ENCODE measurements at regions not wholly inside any gene's neighbourhood (a gene's known extent, or its start where the extent isn't known, plus 50 kb on each side); places are given as distances from the start of the nearest gene placed in this dataset.
"Not testable (repeated sequence)": the region's sequence is repeated elsewhere in the genome, so short reads cannot be mapped to it uniquely, and the experiment has no call there.

GRCh38 chr9:85163825-85164224, 494.3 kb downstream of the NTRK2 start:
- Histone ChIP-seq H3K27me3 (ENCODE audit: control insufficient read depth, insufficient read depth, low read length) (no peaks in the 10 kb centered on the region), H3K4me2 (ENCODE audit: low read length) (no peak overlapping the region), H3K36me3 (ENCODE audit: insufficient read depth, low read length) (no peaks in the 10 kb centered on the region), H3K4me3 (ENCODE audit: low read length) (no peak overlapping the region), H3K9ac (ENCODE audit: low read depth, low read length) (no peak overlapping the region), H3K4me1 (ENCODE audit: control insufficient read depth, insufficient read depth, low read length) (no peaks in the 10 kb centered on the region), H3K9me3 (replicated peaks; ENCODE audit: low read length) (no peaks in the 10 kb centered on the region)

- Histone ChIP-seq H3K9ac (ENCODE audit: low read depth, low read length) (no peak overlapping the region), H3K9me3 (replicated peaks; ENCODE audit: low read length) (no peaks in the 10 kb centered on the region), H3K4me2 (ENCODE audit: low read length) (no peak overlapping the region), H3K4me1 (ENCODE audit: control insufficient read depth, insufficient read depth, low read length) (no peaks in the 10 kb centered on the region), H3K27me3 (ENCODE audit: control insufficient read depth, insufficient read depth, low read length) (no peaks in the 10 kb centered on the region), H3K36me3 (ENCODE audit: insufficient read depth, low read length) (no peaks in the 10 kb centered on the region), H3K4me3 (ENCODE audit: low read length) (no peak overlapping the region)
Measured at GRCh38 chr9:85163415-85163814, 493.9 kb downstream of the NTRK2 start.

GRCh38 chr9:85162822-85163221, 493.3 kb downstream of the NTRK2 start:
- Histone ChIP-seq H3K4me3 (ENCODE audit: low read length) (no peak overlapping the region), H3K4me1 (ENCODE audit: control insufficient read depth, insufficient read depth, low read length) (no peaks in the 10 kb centered on the region), H3K36me3 (ENCODE audit: insufficient read depth, low read length) (no peaks in the 10 kb centered on the region), H3K9me3 (replicated peaks; ENCODE audit: low read length) (no peaks in the 10 kb centered on the region), H3K27me3 (ENCODE audit: control insufficient read depth, insufficient read depth, low read length) (no peaks in the 10 kb centered on the region), H3K4me2 (ENCODE audit: low read length) (no peak overlapping the region), H3K9ac (ENCODE audit: low read depth, low read length) (no peak overlapping the region)

GRCh38 chr9:85160944-85161343, 491.4 kb downstream of the NTRK2 start:
- H3K9ac ChIP-seq (ENCODE audit: low read depth, low read length); H3K4me3 ChIP-seq (ENCODE audit: low read length); H3K4me2 ChIP-seq (ENCODE audit: low read length); H3K4me1 ChIP-seq (ENCODE audit: control insufficient read depth, insufficient read depth, low read length); H3K27me3 ChIP-seq (ENCODE audit: control insufficient read depth, insufficient read depth, low read length); H3K9me3 ChIP-seq (replicated peaks; ENCODE audit: low read length); H3K36me3 ChIP-seq (ENCODE audit: insufficient read depth, low read length): not testable (repeated sequence)

- no peak overlapping the region for H3K4me2 ChIP-seq (ENCODE audit: low read length)
Measured at GRCh38 chr9:85158512-85158911, 489.0 kb downstream of the NTRK2 start.

GRCh38 chr9:85157772-85158171, 488.2 kb downstream of the NTRK2 start:
- no peaks in the 10 kb centered on the region for H3K27me3 ChIP-seq (ENCODE audit: control insufficient read depth, insufficient read depth, low read length)
- no peak overlapping the region for H3K4me3 ChIP-seq (ENCODE audit: low read length)
- H3K9me3 ChIP-seq (replicated peaks; ENCODE audit: low read length): no peaks in the 10 kb centered on the region
- no peaks in the 10 kb centered on the region for H3K36me3 ChIP-seq (ENCODE audit: insufficient read depth, low read length)
- no peaks in the 10 kb centered on the region for H3K4me1 ChIP-seq (ENCODE audit: control insufficient read depth, insufficient read depth, low read length)
- H3K4me2 ChIP-seq (ENCODE audit: low read length): no peak overlapping the region
- no peak overlapping the region for H3K9ac ChIP-seq (ENCODE audit: low read depth, low read length)

More at GRCh38 chr9:85158512-85158911, 489.0 kb downstream of the NTRK2 start:
- no peaks in the 10 kb centered on the region for H3K36me3 ChIP-seq (ENCODE audit: insufficient read depth, low read length)
- H3K4me3 ChIP-seq (ENCODE audit: low read length): no peak overlapping the region
- no peaks in the 10 kb centered on the region for H3K9me3 ChIP-seq (replicated peaks; ENCODE audit: low read length)
- no peaks in the 10 kb centered on the region for H3K4me1 ChIP-seq (ENCODE audit: control insufficient read depth, insufficient read depth, low read length)
- no peak overlapping the region for H3K9ac ChIP-seq (ENCODE audit: low read depth, low read length)
- H3K27me3 ChIP-seq (ENCODE audit: control insufficient read depth, insufficient read depth, low read length): no peaks in the 10 kb centered on the region

- H3K4me2 ChIP-seq (ENCODE audit: low read length): no peak overlapping the region
- no peaks in the 10 kb centered on the region for H3K4me1 ChIP-seq (ENCODE audit: control insufficient read depth, insufficient read depth, low read length)
- H3K4me3 ChIP-seq (ENCODE audit: low read length): no peak overlapping the region
- no peaks in the 10 kb centered on the region for H3K9me3 ChIP-seq (replicated peaks; ENCODE audit: low read length)
- no peaks in the 10 kb centered on the region for H3K27me3 ChIP-seq (ENCODE audit: control insufficient read depth, insufficient read depth, low read length)
- no peak overlapping the region for H3K9ac ChIP-seq (ENCODE audit: low read depth, low read length)
- no peaks in the 10 kb centered on the region for H3K36me3 ChIP-seq (ENCODE audit: insufficient read depth, low read length)
Measured at GRCh38 chr9:85156652-85157051, 487.1 kb downstream of the NTRK2 start.

GRCh38 chr9:85155352-85155751, 485.8 kb downstream of the NTRK2 start:
- H3K4me3 ChIP-seq (ENCODE audit: low read length): no peak overlapping the region
- H3K9me3 ChIP-seq (replicated peaks; ENCODE audit: low read length): no peaks in the 10 kb centered on the region
- no peaks in the 10 kb centered on the region for H3K4me1 ChIP-seq (ENCODE audit: control insufficient read depth, insufficient read depth, low read length)
- no peak overlapping the region for H3K9ac ChIP-seq (ENCODE audit: low read depth, low read length)
- H3K4me2 ChIP-seq (ENCODE audit: low read length): no peak overlapping the region
- H3K27me3 ChIP-seq (ENCODE audit: control insufficient read depth, insufficient read depth, low read length): no peaks in the 10 kb centered on the region
- H3K36me3 ChIP-seq (ENCODE audit: insufficient read depth, low read length): no peaks in the 10 kb centered on the region

- no peak overlapping the region for H3K4me2 ChIP-seq (ENCODE audit: low read length)
- H3K4me3 ChIP-seq (ENCODE audit: low read length): no peak overlapping the region
- no peaks in the 10 kb centered on the region for H3K27me3 ChIP-seq (ENCODE audit: control insufficient read depth, insufficient read depth, low read length)
- no peaks in the 10 kb centered on the region for H3K9me3 ChIP-seq (replicated peaks; ENCODE audit: low read length)
- no peaks in the 10 kb centered on the region for H3K4me1 ChIP-seq (ENCODE audit: control insufficient read depth, insufficient read depth, low read length)
- no peaks in the 10 kb centered on the region for H3K36me3 ChIP-seq (ENCODE audit: insufficient read depth, low read length)
- H3K9ac ChIP-seq (ENCODE audit: low read depth, low read length): no peak overlapping the region
Measured at GRCh38 chr9:85151741-85152140, 482.2 kb downstream of the NTRK2 start.

GRCh38 chr9:85151162-85151561, 481.6 kb downstream of the NTRK2 start:
- Histone ChIP-seq H3K4me2 (ENCODE audit: low read length) (no peak overlapping the region), H3K9ac (ENCODE audit: low read depth, low read length) (no peak overlapping the region), H3K9me3 (replicated peaks; ENCODE audit: low read length) (no peaks in the 10 kb centered on the region), H3K4me1 (ENCODE audit: control insufficient read depth, insufficient read depth, low read length) (no peaks in the 10 kb centered on the region), H3K4me3 (ENCODE audit: low read length) (no peak overlapping the region), H3K36me3 (ENCODE audit: insufficient read depth, low read length) (no peaks in the 10 kb centered on the region), H3K27me3 (ENCODE audit: control insufficient read depth, insufficient read depth, low read length) (no peaks in the 10 kb centered on the region)

- no peaks in the 10 kb centered on the region for H3K4me1 ChIP-seq (ENCODE audit: control insufficient read depth, insufficient read depth, low read length)
- no peak overlapping the region for H3K4me3 ChIP-seq (ENCODE audit: low read length)
- H3K9me3 ChIP-seq (replicated peaks; ENCODE audit: low read length): no peaks in the 10 kb centered on the region
- H3K27me3 ChIP-seq (ENCODE audit: control insufficient read depth, insufficient read depth, low read length): no peaks in the 10 kb centered on the region
- H3K4me2 ChIP-seq (ENCODE audit: low read length): no peak overlapping the region
- no peaks in the 10 kb centered on the region for H3K36me3 ChIP-seq (ENCODE audit: insufficient read depth, low read length)
- no peak overlapping the region for H3K9ac ChIP-seq (ENCODE audit: low read depth, low read length)
Measured at GRCh38 chr9:85147046-85147640, 477.6 kb downstream of the NTRK2 start.

- Histone ChIP-seq H3K27me3 (ENCODE audit: control insufficient read depth, insufficient read depth, low read length) (no peaks in the 10 kb centered on the region), H3K36me3 (ENCODE audit: insufficient read depth, low read length) (no peaks in the 10 kb centered on the region), H3K4me2 (ENCODE audit: low read length) (no peak overlapping the region), H3K4me3 (ENCODE audit: low read length) (no peak overlapping the region), H3K9me3 (replicated peaks; ENCODE audit: low read length) (no peaks in the 10 kb centered on the region), H3K4me1 (ENCODE audit: control insufficient read depth, insufficient read depth, low read length) (no peaks in the 10 kb centered on the region), H3K9ac (ENCODE audit: low read depth, low read length) (no peak overlapping the region)
Measured at GRCh38 chr9:85142968-85143367, 473.4 kb downstream of the NTRK2 start.
